Epithelial cell of prostate (primary cell): ENCODE measurements at regions not wholly inside any gene's neighbourhood (a gene's known extent, or its start where the extent isn't known, plus 50 kb on each side); places are given as distances from the start of the nearest gene placed in this dataset.
"Not testable (repeated sequence)": the region's sequence is repeated elsewhere in the genome, so short reads cannot be mapped to it uniquely, and the experiment has no call there.

Experiments
- DNase-seq: peaks from one replicate; pipeline ENCODE4 v3.0.0-alpha.2; 2011; ENCODE audit warnings: low read depth, low spot score
- H3K27ac ChIP-seq: fragments of 450-650 bp; 2 replicates; pipeline ENCODE4 v1.5.1; 2017; ENCODE audit warnings: mild to moderate bottlenecking

GRCh38 chr20:48492715-48493070 is 335.1 kb downstream of the PREX1 start:
- no peak overlapping the region for H3K27ac ChIP-seq
- DNase-seq = no peak

- no peak overlapping the region for H3K27ac ChIP-seq
- no peak for DNase-seq
Measured at GRCh38 chr20:48492015-48492714, 335.6 kb downstream of the PREX1 start.

GRCh38 chr20:48490961-48491831 is 336.6 kb downstream of the PREX1 start:
- no peak overlapping the region for H3K27ac ChIP-seq
- DNase-seq = no peak

GRCh38 chr20:48490341-48490740 is 337.5 kb downstream of the PREX1 start:
- not testable (repeated sequence) for H3K27ac ChIP-seq, DNase-seq

DNA sequence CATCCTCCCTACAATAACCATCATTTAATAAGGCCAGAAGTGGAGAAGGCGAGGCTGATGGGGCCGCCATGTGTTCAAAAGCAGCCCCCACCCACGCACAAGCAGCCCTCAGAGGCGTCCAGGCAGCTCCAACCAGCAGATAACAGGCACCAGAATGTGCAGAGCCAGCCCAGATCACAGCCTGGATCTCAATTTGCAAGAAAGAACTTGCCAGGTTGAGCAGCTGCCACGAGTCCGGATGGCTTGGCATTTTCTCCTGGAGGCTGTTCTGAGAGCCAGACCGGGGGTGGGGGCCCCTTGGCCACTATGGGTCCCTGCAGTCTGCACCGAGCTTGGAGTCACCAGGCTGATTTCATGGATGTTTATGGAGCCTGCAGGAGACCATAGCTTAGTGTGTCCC is 338.1 kb downstream of the PREX1 start:
- DNase-seq = no peak
- H3K27ac ChIP-seq = no peak overlapping the region

DNA sequence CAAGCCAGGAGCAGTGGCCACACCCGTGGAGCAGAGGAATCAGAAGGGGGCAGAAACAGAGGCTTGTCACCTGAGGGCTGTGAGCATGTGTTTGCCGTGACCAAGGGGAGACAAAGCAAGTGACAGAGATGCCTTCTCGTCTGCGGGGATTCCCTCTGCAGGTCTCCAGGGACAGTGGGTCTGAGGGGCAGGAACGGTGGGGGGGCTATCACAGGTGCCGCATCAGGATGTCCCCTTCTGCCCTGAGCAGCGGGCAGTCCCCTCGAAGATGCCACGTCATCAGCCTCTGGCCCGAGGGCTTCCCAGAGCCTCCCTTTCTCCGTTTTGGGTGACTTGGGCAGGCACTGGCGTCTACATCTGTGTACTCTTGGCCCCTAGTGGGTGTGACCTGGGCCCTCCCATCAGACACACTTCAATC is 338.7 kb downstream of the PREX1 start:
- DNase-seq = no peak

GRCh38 chr20:48488334-48489034 is 339.3 kb downstream of the PREX1 start:
- not testable (repeated sequence) for DNase-seq, H3K27ac ChIP-seq

More for the DNA sequence above, 338.7 kb downstream of the PREX1 start:
- H3K27ac ChIP-seq = no peak overlapping the region

GRCh38 chr20:48486065-48486464 is 341.7 kb downstream of the PREX1 start:
- H3K27ac ChIP-seq = no peak overlapping the region
- no peak for DNase-seq

- DNase-seq, H3K27ac ChIP-seq: not testable (repeated sequence)
Measured at GRCh38 chr20:48485153-48485552, 342.6 kb downstream of the PREX1 start.

- DNase-seq = no peak
- no peak overlapping the region for H3K27ac ChIP-seq
Measured at GRCh38 chr20:48483334-48484066, 344.3 kb downstream of the PREX1 start.

GRCh38 chr20:48482790-48483189 is 345.0 kb downstream of the PREX1 start:
- H3K27ac ChIP-seq = no peak overlapping the region
- DNase-seq = no peak

- H3K27ac ChIP-seq = no peak overlapping the region
- no peak for DNase-seq
Measured at GRCh38 chr20:48480216-48480772, 347.5 kb downstream of the PREX1 start.

DNA sequence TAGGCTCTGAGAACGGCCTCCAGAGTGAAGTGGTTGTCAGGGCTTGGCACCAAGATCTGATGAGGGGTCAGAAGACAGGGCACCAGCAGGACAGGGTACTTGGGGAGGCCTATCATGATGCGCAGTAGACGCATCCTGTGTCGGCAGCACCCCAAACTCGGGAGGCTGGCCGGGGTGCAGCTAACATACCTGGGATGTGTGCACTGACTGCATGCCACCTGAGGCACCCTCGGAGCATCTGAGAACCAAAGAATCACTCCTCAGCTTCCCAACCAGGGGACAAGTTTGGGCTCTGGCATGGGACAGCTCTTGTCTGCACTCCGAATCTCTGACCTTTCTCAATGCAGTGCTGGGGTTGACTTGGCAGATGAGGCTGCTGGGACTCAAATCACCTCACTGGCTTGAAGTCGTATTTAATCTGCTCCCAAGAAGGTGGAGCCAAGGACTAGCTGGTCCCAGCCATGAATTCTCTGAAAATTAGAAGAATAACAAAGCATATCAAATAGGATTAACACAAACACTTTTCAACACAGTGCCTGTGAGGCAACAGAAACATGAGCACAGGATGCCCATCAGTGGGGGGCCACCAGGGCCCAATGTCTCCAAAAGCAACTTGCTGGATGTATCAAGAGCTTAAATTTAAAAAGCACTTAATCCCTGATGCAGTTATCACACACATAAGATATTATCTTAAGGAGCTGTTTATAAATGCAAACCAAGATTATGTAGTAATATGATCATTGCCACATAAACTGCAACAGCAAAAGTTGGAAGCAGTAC is 348.8 kb downstream of the PREX1 start:
- DNase-seq = no peak
- no peak overlapping the region for H3K27ac ChIP-seq

GRCh38 chr20:48478370-48478769 is 349.4 kb downstream of the PREX1 start:
- no peak for DNase-seq
- no peak overlapping the region for H3K27ac ChIP-seq

GRCh38 chr20:48476854-48477253 is 350.9 kb downstream of the PREX1 start:
- DNase-seq = no peak
- no peak overlapping the region for H3K27ac ChIP-seq

GRCh38 chr20:48474022-48474421 is 353.8 kb downstream of the PREX1 start:
- no peak for DNase-seq
- no peak overlapping the region for H3K27ac ChIP-seq

DNA sequence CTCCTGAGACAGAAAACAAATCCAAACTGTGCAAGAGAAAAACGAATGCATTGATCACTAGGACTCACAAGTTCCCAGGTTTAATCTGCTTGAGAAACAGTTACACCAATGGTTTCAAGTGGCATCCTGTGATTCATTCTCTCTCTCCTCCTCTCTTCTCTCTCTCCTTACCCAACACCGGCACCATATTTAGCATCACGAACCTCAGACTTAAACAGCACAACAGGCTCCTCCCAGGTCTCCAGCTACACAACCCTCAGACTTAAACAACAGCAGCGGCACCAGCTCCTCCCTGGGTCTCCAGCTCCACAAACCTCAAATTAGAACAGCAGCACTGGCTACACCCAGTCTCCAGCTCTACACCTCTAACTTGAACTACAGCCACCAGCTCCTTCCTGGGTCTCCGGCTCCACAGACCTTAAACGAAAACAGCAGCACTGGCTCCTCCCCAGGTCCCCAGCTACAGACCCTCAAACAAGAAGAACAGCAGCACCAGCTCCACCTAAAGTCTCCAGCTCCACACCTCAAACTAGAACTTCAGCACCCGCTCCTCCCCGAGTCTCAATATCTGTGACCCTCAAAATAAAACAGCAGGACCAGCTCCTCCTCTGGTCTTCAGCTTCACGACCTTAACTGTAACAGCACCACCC is 355.9 kb downstream of the PREX1 start:
- H3K27ac ChIP-seq = no peak overlapping the region
- no peak for DNase-seq

- no peak for DNase-seq
Measured at GRCh38 chr20:48471176-48471575, 356.6 kb downstream of the PREX1 start.

DNA sequence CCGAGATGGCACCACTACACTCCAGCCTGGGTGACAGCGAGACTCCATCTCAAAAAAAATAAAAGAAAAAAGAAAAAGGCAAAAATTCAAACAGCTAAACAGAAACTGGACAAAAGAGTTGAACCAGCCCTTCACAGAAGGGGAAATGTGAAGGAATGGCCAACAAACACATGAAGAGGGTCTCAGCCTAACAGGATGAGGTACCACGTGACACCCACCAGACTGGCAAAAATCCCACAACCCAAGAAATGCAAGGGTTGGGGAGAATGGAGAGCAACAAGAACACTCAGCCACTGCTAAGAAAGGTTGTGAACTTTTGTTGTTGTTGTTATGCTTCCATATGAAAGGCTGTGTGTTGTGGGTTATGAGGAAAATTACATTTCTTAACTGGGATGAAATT is 357.7 kb downstream of the PREX1 start:
- no peak overlapping the region for H3K27ac ChIP-seq
- no peak for DNase-seq

More at GRCh38 chr20:48471176-48471575, 356.6 kb downstream of the PREX1 start:
- no peak overlapping the region for H3K27ac ChIP-seq
